Kasumi-1 (cell line): ENCODE measurements at regions not wholly inside any gene's neighbourhood (a gene's known extent, or its start where the extent isn't known, plus 50 kb on each side); places are given as distances from the start of the nearest gene placed in this dataset.

Experiments used
- DNase-seq, 2 experiments: peaks; one replicate each; lab custom pipeline; 2025; lab: John Stamatoyannopoulos, UW

DNA sequence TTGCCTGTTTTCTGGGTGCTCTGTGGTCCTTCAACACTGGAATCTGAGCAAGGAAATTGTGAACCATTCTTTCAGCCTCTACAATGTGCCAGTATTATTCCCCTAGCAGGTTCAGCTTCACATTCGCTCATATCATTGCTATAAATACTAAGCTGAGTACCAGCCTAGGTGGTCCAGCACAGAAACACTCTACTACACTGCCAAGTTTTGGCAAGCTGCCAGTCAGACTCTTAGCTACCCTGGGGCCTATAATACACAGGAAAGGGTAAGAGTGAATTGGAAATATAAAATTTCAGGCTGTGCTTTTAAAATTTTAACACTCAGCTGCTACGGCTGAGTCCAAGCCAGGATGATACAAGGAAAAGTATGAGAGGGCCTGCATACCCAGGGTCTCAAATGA lies 49.9 kb upstream of the PPP1R3A start:
- no peak for DNase-seq
